Activated naive CD4-positive, alpha-beta T cell treated with anti-CD3 and anti-CD28 coated beads, Interleukin-2, amount 50 U/mL, for 24 hours (primary cell): ENCODE measurements at regions not wholly inside any gene's neighbourhood (a gene's known extent, or its start where the extent isn't known, plus 50 kb on each side); places are given as distances from the start of the nearest gene placed in this dataset.

Source experiments
- H3K27ac Mint-ChIP-seq: one replicate; pipeline ENCODE4 v1.8.0; 2021; ENCODE audit warnings: mild to moderate bottlenecking, mixed read lengths
- H3K27me3 Mint-ChIP-seq: one replicate; pipeline ENCODE4 v1.8.0; 2021; ENCODE audit warnings: mixed read lengths
- H3K36me3 Mint-ChIP-seq: one replicate; pipeline ENCODE4 v1.8.0; 2021; ENCODE audit warnings: mixed read lengths
- H3K4me1 Mint-ChIP-seq: one replicate; pipeline ENCODE4 v1.8.0; 2021; ENCODE audit warnings: mixed read lengths
- H3K4me3 Mint-ChIP-seq: one replicate; pipeline ENCODE4 v1.8.0; 2021; ENCODE audit warnings: mild to moderate bottlenecking, mixed read lengths
- H3K9me3 Mint-ChIP-seq: one replicate; pipeline ENCODE4 v1.8.0; 2021; ENCODE audit warnings: mixed read lengths

DNA sequence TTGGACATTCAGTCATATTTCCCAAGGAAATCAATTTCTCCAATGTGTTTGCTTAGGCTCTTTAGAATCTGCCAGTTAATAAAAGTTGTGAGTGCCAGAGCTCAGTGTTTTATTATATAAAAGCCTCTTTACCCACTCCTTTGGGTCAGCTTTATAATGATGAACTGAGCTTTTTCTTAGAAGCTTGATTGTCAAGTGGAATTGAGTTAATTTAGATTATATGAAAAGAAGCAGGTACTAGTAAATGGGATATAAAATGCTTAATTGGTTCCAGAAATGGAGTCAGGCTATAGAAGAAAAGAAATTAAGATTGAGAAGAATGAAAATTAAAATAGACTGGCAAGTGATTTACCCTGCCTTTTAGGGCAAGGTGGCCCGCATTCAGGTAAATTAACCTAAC lies 363.2 kb downstream of the SLITRK6 start:
- H3K27ac Mint-ChIP-seq: no peak overlapping the region
- H3K36me3 Mint-ChIP-seq: no peaks in the 10 kb centered on the region

DNA sequence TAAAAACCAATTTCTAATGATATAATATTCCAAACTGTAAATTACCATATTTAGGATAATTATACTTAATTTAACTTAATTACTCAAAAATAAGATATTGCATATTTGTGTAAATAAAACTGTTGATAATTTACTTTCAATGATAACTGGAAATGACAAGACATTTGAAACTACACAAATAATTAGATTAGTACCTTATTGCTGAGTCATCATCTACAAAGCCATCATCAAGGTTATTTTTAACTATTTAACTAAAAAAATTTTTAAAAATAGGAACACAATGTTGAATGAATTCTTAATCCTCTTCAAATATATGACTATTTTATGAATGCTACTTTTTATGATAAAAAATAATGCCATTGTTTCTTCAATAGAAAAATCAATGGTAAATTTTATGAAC lies 364.3 kb downstream of the SLITRK6 start:
- H3K4me3 Mint-ChIP-seq: no peak overlapping the region
- no peaks in the 10 kb centered on the region for H3K27me3 Mint-ChIP-seq
- H3K4me1 Mint-ChIP-seq: no peaks in the 10 kb centered on the region
- H3K27ac Mint-ChIP-seq: no peak overlapping the region
- H3K9me3 Mint-ChIP-seq: peaks cover 6% of the 10 kb centered on the region
- H3K36me3 Mint-ChIP-seq: no peaks in the 10 kb centered on the region

More for the DNA sequence above, 363.2 kb downstream of the SLITRK6 start:
- Mint-ChIP-seq H3K9me3 (peaks cover 6% of the 10 kb centered on the region), H3K27me3 (no peaks in the 10 kb centered on the region), H3K4me3 (no peak overlapping the region), H3K4me1 (no peaks in the 10 kb centered on the region)

DNA sequence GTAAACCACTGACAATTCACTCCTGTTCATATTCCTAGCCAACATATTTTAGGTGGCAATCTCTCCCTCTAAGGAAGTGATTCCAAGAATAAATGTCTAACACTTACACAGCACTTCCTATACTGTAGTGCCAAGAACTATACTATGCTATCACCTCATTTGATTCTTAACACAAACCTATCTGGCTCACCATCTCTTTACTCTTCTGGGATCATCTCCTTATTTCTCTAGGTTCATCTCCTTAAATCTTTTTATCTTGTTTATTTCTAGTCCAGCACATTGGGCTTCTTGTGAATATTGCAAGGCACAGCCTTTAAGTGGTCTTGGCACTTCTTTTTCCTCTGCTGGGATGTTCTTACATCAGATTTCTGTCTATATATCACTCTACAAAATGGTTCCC lies 366.3 kb downstream of the SLITRK6 start:
- no peak overlapping the region for H3K27ac Mint-ChIP-seq
- peaks cover 12% of the 10 kb centered on the region for H3K9me3 Mint-ChIP-seq
- H3K36me3 Mint-ChIP-seq: peaks cover 1% of the 10 kb centered on the region
- H3K4me3 Mint-ChIP-seq: no peak overlapping the region
- H3K4me1 Mint-ChIP-seq: no peaks in the 10 kb centered on the region
- H3K27me3 Mint-ChIP-seq: no peaks in the 10 kb centered on the region

DNA sequence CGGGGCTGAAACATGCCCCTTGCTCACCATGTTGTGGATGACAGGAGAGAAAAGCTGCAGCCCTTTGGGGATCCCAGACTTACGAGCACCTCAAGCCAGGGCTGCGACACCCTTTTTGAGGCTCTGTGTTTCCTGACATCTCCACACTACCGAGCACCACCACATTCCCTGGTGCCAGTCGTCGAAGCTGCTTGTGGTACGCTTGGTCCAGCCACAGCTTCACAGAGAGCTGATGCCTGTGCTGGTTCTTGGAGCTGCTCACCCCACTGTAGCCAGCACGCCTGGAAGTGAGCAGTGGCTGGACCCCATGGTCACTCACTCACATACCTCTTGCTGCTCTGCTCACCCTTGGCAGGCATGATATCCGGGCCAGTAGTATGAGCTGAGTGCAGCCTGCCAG lies 367.5 kb downstream of the SLITRK6 start:
- Mint-ChIP-seq H3K4me1 (no peaks in the 10 kb centered on the region), H3K9me3 (peaks cover 12% of the 10 kb centered on the region), H3K36me3 (peaks cover 1% of the 10 kb centered on the region), H3K4me3 (no peak overlapping the region), H3K27ac (no peak overlapping the region), H3K27me3 (no peaks in the 10 kb centered on the region)

DNA sequence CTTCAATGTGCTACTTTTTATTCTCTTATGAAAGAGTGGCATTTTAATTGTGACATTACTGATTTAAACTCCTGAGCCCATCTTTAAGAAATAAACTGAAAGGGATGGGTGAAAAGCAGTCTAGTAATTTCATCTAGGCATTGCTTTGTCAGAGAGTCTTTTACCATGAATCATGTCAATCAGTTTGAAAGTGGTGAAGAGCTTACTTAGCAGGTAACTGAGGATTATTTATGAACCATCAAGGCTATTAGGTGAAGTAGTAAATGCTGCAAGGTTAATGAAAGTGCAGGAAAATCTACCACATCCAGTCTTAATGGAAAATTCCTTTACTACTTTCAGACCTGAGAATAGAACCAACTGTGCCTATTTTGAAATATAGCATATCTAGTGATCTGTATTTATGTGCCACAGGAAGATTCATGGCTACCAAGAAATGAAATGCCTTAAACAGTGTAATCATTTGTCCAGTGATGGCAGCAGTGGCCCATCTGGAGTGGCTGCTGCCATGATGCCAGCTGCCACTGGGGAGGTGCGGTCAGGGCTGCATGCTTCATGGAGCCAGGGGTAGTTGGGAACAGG lies 368.9 kb downstream of the SLITRK6 start:
- H3K4me1 Mint-ChIP-seq: no peaks in the 10 kb centered on the region
- H3K27ac Mint-ChIP-seq: no peak overlapping the region
- no peak overlapping the region for H3K4me3 Mint-ChIP-seq
- no peaks in the 10 kb centered on the region for H3K27me3 Mint-ChIP-seq
- peaks cover 1% of the 10 kb centered on the region for H3K36me3 Mint-ChIP-seq
- H3K9me3 Mint-ChIP-seq: peaks cover 12% of the 10 kb centered on the region

DNA sequence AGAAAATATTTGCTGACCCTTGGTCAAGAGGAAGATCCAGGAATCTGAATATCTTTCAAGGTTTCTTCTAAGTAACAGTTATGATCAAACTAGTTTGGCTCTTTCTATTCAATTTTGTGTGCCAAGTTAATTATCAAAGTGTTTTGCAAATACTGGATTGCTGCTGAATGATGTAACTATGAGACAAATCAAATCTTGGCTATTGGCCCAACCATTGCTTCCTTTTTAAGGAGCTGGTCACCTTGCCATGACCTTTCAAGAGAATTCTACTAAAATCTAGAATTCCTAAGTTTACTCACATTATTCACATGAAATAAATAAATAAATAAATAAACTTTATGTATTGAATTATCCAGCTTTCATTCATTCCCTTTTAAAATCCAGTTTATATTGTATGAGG lies 371.8 kb downstream of the SLITRK6 start:
- no peaks in the 10 kb centered on the region for H3K27me3 Mint-ChIP-seq
- H3K27ac Mint-ChIP-seq: no peak overlapping the region
- peaks cover 6% of the 10 kb centered on the region for H3K9me3 Mint-ChIP-seq
- H3K36me3 Mint-ChIP-seq: peaks cover 1% of the 10 kb centered on the region
- H3K4me3 Mint-ChIP-seq: no peak overlapping the region
- no peaks in the 10 kb centered on the region for H3K4me1 Mint-ChIP-seq

DNA sequence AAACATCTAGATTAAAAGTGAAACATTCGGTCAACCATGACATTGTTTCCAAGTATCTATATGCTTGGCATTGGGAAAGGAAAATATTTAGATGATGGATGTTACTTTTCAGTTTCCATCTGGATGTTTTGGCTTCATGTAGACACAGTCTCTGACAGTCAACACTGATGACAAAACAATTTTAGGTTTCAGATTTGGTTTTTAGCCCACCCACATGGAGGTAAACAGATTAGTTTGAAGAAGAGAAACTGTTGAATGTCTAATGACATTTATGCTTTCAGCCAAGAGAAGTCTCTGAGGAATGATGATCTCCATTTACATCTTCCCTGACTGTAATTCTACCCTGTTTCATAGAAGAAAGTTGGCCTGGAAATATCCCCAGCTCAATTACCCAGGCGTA lies 379.1 kb downstream of the SLITRK6 start:
- no peaks in the 10 kb centered on the region for H3K4me1 Mint-ChIP-seq

DNA sequence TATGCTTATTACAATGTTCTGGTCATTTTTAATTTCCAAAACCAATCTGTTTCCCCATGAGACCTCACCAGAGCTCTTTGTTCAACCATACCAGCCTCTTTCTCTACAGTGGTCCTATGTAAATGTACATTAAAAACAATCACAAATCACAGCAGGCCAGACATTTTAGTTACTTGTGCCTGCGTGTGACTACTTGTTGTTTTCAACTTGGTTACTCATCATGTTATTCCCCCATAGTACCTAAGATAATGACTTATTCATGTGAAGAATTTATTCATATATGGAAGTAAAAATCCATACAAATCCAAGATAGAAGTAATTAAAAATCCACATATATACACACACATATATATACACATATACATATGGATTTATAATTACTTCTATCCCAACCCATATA lies 379.6 kb downstream of the SLITRK6 start:
- Mint-ChIP-seq H3K36me3 (no peaks in the 10 kb centered on the region), H3K27me3 (no peaks in the 10 kb centered on the region), H3K4me1 (no peaks in the 10 kb centered on the region), H3K9me3 (no peaks in the 10 kb centered on the region), H3K27ac (no peak overlapping the region), H3K4me3 (no peak overlapping the region)

More for the DNA sequence above, 379.1 kb downstream of the SLITRK6 start:
- H3K9me3 Mint-ChIP-seq: no peaks in the 10 kb centered on the region
- no peaks in the 10 kb centered on the region for H3K27me3 Mint-ChIP-seq
- no peak overlapping the region for H3K27ac Mint-ChIP-seq
- H3K36me3 Mint-ChIP-seq: no peaks in the 10 kb centered on the region
- H3K4me3 Mint-ChIP-seq: no peak overlapping the region

DNA sequence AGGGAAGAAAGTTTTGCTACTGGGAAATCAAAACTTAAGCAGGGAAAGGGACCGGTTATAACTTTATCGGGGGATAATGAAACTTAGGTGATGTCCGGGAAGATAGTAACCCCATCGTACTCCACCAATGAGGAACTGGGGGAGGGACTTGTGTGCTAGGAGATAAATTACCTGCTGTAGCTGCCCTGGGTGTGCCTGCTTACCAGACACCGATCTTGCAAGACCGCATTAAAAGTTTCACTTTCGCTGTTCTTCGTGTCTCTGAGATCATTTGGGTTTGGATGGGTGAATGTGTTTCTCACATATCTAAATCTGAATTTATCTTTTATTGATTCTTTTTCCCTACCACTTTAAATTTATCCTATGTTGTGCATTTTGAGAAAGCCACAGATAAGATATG lies 381.4 kb downstream of the SLITRK6 start:
- H3K36me3 Mint-ChIP-seq: no peaks in the 10 kb centered on the region
- no peak overlapping the region for H3K4me3 Mint-ChIP-seq
- H3K4me1 Mint-ChIP-seq: no peaks in the 10 kb centered on the region
- no peak overlapping the region for H3K27ac Mint-ChIP-seq
- no peaks in the 10 kb centered on the region for H3K27me3 Mint-ChIP-seq
- peaks cover 3% of the 10 kb centered on the region for H3K9me3 Mint-ChIP-seq

DNA sequence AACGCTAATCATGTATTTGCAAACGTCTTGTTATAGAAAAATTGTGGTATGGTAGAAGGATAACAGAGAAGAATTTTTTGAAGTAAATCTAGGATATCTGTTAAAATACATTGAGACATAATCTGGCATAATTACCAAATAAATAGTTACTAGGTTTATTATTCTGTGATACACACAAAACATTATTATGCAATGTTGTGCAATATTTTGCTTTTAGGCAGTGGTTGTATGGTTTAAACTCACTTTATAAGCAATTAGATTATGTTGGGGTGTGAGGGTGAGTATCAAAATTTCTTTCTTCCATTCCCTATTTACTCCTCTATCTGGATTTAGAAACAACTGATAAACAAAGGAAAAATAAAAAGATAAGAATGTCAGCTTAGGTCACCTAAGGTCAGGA lies 385.6 kb downstream of the SLITRK6 start:
- Mint-ChIP-seq H3K27me3 (no peaks in the 10 kb centered on the region), H3K9me3 (peaks cover 5% of the 10 kb centered on the region), H3K27ac (no peak overlapping the region), H3K36me3 (no peaks in the 10 kb centered on the region), H3K4me3 (no peak overlapping the region), H3K4me1 (no peaks in the 10 kb centered on the region)

DNA sequence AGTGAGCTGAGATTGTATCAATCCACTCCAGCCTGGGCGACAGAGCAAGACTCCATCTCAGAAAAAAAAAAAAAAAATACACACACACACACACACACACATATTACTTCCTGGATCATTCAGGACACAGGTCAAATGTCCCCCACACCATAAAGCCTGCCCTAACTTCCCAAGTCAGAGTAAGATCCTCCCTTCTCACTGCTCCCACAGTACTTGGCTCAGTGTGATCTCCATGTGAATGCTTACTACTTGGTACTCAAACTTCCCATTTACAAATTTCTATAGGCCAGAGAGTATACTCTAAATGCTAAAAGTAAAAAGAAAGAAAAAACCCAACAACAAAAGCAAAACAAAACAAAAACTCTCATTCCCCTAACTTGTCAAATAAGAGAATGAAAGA lies 386.8 kb downstream of the SLITRK6 start:
- H3K4me3 Mint-ChIP-seq: no peak overlapping the region
- H3K9me3 Mint-ChIP-seq: peaks cover 5% of the 10 kb centered on the region
- H3K27me3 Mint-ChIP-seq: no peaks in the 10 kb centered on the region
- H3K36me3 Mint-ChIP-seq: no peaks in the 10 kb centered on the region
- no peak overlapping the region for H3K27ac Mint-ChIP-seq
- no peaks in the 10 kb centered on the region for H3K4me1 Mint-ChIP-seq

DNA sequence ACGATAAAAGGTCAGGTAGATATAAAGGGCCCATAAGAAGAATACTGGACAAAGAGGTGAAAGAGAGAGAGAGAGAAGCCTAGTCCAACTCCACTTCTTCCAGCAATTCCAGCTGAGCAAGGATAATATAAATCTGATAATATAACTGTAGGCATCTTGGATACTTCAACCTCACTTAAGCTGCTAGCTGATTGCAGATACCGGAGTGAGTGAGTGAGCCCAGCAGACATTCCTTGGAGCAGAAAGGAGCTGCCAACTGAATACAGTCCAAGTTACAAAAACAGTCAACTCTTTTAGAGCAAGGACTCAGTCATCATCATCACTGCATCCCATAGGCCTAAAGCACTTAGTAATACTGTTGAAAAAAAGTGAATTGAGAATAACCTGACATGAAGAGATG lies 387.6 kb downstream of the SLITRK6 start:
- H3K4me1 Mint-ChIP-seq: no peaks in the 10 kb centered on the region
- no peak overlapping the region for H3K4me3 Mint-ChIP-seq
- H3K27me3 Mint-ChIP-seq: no peaks in the 10 kb centered on the region
- peaks cover 5% of the 10 kb centered on the region for H3K9me3 Mint-ChIP-seq
- no peak overlapping the region for H3K27ac Mint-ChIP-seq
- no peaks in the 10 kb centered on the region for H3K36me3 Mint-ChIP-seq

DNA sequence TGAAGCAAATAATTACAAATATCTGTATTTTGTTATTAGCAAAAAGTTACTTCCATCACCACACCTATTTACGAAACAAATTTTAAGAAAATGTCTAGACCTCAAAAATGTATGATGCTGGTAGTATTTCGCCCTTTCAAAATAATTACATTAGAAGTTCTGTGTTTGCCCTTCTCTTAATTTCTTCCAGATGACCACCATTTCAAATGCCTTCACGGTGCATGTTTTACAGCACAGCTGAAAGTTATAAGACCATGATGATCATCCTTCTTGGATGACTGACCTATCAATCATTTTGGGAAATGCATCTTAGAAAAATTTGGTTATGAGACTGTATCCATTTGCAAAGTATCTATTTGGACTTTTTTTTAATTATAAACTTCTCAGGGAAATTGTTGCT lies 390.8 kb downstream of the SLITRK6 start:
- Mint-ChIP-seq H3K27me3 (no peaks in the 10 kb centered on the region), H3K27ac (no peak overlapping the region), H3K36me3 (no peaks in the 10 kb centered on the region), H3K4me1 (no peaks in the 10 kb centered on the region), H3K9me3 (peaks cover 5% of the 10 kb centered on the region), H3K4me3 (no peak overlapping the region)

DNA sequence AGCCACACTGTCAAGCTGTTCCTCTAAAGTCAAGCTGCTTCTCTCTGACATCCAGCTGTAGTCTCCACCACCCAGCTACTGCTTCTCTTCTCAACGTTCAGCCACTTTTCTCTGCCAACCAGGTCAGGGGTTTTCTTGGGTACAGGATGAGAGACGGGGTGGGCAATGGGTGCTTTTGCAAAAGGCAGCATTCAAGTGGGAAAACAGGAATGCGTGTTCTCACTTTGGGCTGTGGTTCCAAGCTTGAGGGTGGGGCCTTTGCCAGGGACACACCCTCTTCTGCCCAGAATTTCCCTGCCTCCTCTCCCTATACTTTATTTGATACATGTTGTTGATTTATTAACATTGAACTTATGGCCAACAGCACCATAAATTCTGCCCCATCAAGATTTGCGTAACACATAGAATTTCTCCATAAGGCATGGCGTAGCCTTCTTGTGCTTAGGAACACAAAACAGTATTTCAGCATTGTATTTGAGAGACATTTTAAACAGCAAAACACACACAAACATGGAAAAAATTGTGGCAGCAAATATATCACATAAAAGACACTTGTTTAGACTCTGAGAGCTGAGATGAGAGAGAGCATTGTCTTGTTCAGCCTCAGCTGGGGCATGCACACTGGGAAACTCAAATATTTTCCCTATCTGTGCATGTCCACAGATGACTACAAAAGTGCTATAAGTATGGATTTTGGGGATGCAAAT lies 392.8 kb downstream of the SLITRK6 start:
- no peak overlapping the region for H3K27ac Mint-ChIP-seq
- H3K4me3 Mint-ChIP-seq: no peak overlapping the region
- H3K4me1 Mint-ChIP-seq: no peaks in the 10 kb centered on the region
- no peaks in the 10 kb centered on the region for H3K27me3 Mint-ChIP-seq
- no peaks in the 10 kb centered on the region for H3K9me3 Mint-ChIP-seq
- H3K36me3 Mint-ChIP-seq: no peaks in the 10 kb centered on the region

DNA sequence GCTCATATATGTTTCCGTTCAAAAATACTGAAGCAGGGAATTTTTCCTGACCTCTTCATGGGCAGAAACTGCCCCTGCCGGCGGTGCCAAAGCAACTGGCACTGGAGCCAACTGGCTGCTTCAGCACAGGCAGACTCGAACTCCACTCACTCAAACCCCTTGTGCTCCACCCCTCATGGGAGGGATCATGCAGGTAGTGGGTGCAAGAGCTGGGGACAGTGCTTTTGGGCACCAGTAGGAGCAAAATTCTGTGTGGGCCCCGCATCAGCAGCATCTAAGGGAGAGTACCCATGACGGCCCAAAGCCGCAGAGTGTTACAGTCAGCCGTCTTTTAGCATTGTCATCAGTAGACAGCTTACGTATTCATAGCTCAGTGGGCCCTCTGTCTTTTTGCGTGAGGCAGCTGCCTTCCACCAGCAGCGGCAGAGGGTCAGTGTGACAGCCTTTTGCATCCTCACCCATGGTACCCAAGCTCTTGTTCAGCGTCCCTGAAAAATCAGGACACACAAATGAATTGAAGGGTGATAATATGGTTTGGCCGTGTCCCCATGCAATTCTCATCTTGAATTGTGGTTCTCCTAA lies 393.8 kb downstream of the SLITRK6 start:
- H3K36me3 Mint-ChIP-seq: no peaks in the 10 kb centered on the region
- no peak overlapping the region for H3K4me3 Mint-ChIP-seq
- H3K27me3 Mint-ChIP-seq: no peaks in the 10 kb centered on the region
- H3K4me1 Mint-ChIP-seq: no peaks in the 10 kb centered on the region
- H3K27ac Mint-ChIP-seq: no peak overlapping the region
- H3K9me3 Mint-ChIP-seq: no peaks in the 10 kb centered on the region

DNA sequence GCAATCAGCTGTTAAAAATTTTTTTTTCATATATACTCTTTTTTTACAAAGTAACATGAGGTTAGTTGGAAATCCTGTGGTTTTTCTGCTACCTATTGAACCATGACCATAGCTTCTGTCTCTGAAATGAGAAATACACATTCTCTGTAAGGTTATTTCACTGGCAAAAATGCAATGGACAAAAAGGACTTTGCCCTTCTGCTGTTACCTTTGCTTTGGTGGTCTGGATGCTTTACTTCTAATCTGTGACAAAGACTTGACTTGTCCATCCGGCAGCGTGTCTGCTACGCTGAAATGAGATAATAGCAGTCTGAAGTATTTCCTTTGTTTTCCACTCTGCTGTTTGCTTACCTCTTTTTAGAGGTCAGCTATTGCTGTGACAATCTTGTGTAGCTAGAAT lies 412.8 kb downstream of the SLITRK6 start:
- no peak overlapping the region for H3K27ac Mint-ChIP-seq
- H3K36me3 Mint-ChIP-seq: no peaks in the 10 kb centered on the region

More for the DNA sequence above, 412.8 kb downstream of the SLITRK6 start:
- no peak overlapping the region for H3K4me3 Mint-ChIP-seq
- H3K27me3 Mint-ChIP-seq: no peaks in the 10 kb centered on the region
- peaks cover 7% of the 10 kb centered on the region for H3K9me3 Mint-ChIP-seq
- no peaks in the 10 kb centered on the region for H3K4me1 Mint-ChIP-seq
